ENCODE measurements at regions not wholly inside any gene's neighbourhood (a gene's known extent, or its start where the extent isn't known, plus 50 kb on each side); places are given as distances from the start of the nearest gene placed in this dataset.

DNA sequence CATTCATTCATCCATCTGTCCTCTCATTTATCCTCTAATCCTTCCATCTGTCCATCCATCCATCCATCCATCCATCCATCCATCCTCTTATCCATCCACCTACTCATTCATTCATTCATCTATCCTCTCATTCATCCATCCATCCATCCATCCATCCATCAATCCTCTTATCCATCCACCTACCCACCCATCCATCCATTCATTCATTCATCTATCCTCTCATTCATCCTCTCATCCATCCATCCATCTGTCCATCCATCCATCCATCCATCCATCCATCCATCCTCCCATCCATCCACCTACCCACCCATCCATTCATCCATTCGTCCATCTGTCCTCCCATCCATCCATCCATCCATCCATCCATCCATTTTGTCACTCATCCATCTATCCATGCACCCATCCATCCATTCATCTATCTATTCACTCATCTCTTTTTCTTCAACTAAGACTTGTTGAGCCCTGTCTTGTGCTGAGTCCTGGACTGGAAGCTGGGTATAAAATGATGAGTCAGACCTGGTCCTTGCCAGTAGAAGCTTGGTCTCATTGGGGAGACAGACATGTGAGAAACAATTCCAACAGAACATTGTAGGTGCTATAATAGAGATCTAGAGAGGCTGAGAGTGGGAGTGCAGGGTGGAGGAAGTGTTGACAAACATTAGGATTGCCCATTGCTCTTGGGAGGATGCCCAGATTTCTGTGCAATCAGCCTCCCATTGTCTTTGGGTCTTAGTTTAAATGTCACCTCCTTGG lies 55.0 kb upstream of the IER5L start:
- TF ChIP-seq, protein P1, sequence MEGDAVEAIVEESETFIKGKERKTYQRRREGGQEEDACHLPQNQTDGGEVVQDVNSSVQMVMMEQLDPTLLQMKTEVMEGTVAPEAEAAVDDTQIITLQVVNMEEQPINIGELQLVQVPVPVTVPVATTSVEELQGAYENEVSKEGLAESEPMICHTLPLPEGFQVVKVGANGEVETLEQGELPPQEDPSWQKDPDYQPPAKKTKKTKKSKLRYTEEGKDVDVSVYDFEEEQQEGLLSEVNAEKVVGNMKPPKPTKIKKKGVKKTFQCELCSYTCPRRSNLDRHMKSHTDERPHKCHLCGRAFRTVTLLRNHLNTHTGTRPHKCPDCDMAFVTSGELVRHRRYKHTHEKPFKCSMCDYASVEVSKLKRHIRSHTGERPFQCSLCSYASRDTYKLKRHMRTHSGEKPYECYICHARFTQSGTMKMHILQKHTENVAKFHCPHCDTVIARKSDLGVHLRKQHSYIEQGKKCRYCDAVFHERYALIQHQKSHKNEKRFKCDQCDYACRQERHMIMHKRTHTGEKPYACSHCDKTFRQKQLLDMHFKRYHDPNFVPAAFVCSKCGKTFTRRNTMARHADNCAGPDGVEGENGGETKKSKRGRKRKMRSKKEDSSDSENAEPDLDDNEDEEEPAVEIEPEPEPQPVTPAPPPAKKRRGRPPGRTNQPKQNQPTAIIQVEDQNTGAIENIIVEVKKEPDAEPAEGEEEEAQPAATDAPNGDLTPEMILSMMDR (IDR thresholded peaks at IDR 0.05) = no peak
- no peaks in the 10 kb centered on the region for H3K36me3 Mint-ChIP-seq (ENCODE audit: low read depth)
- no peak overlapping the region for H3K4me3 Mint-ChIP-seq (ENCODE audit: unreplicated experiment)
- H3K27ac Mint-ChIP-seq (ENCODE audit: unreplicated experiment) = no peak overlapping the region
- H3K9me3 Mint-ChIP-seq (ENCODE audit: low read depth) = peaks cover 11% of the 10 kb centered on the region
- DNase-seq (ENCODE audit: low spot score) = no peak
- H3K27me3 Mint-ChIP-seq (ENCODE audit: low read depth) = no peaks in the 10 kb centered on the region
- peaks cover 8% of the 10 kb centered on the region for H3K4me1 Mint-ChIP-seq (ENCODE audit: low read depth)

DNA sequence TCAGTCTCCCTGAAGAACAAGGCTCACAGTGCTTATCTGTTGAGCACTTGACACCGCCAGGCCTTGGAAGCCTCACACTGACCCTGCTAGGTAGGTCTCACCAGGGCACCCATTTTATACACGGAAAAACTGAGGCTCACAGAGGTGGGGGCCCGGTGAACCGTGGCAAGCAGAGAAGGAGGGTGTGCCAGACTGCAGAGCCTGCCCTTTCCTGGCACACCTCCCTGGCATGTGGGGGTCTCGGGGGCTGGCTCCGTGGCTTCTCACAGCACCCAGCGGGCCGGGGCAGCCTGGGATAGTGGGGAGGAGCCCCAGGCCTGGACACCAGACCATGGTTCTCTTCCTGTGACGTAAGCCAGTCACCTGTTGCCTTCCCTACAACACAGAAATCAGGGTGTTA lies 53.7 kb upstream of the IER5L start:
- TF ChIP-seq, protein P1 (IDR thresholded peaks at IDR 0.05) = no peak
- peak; percentile 77 for DNase-seq (ENCODE audit: low spot score)
- Mint-ChIP-seq H3K9me3 (ENCODE audit: low read depth) (peaks cover 11% of the 10 kb centered on the region), H3K27me3 (ENCODE audit: low read depth) (no peaks in the 10 kb centered on the region), H3K4me3 (ENCODE audit: unreplicated experiment) (no peak overlapping the region), H3K4me1 (ENCODE audit: low read depth) (peaks cover under 1% of the 10 kb centered on the region), H3K27ac (ENCODE audit: unreplicated experiment) (no peak overlapping the region), H3K36me3 (ENCODE audit: low read depth) (no peaks in the 10 kb centered on the region)

DNA sequence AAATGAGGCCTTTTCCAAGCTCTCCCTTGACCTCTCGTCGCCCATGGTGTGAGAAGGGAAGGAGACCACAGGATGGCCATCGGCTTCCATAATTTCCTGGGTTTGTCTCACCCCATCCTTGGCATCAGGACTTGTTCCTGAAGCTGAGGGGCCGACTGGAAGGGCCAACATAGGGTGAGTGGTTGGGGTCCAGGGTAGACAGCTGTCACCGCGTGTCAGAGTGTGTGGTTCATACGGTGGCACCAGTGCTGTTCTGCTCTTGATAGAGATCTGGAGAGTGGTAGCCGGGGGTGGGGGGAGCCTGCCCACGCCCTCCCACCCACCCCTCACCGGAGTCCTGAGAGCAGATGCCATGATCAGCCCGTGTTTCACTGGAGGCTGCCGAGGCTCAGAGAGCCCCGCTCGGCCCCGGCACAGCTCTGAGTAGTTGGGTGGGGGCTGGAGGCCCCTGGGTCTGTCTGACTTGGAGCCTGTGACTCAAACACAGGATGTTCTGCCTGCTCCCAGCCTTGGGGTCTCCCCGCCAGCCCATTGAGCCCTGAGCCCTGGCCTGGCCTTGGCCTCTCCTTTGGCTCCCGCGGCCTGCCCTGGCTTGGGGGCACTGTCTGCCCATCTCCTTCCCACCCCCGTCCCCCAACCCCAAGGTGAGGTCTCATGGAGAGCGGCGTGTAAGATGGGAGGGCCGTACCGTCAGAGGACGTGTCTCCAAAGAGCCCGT lies 53.1 kb upstream of the IER5L start:
- peak; percentile 82 for DNase-seq (ENCODE audit: low spot score)
- TF ChIP-seq, protein P1 (IDR thresholded peaks at IDR 0.05) = no peak
- H3K9me3 Mint-ChIP-seq (ENCODE audit: low read depth) = peaks cover 11% of the 10 kb centered on the region
- H3K27me3 Mint-ChIP-seq (ENCODE audit: low read depth) = no peaks in the 10 kb centered on the region
- H3K36me3 Mint-ChIP-seq (ENCODE audit: low read depth) = no peaks in the 10 kb centered on the region
- peaks cover under 1% of the 10 kb centered on the region for H3K4me1 Mint-ChIP-seq (ENCODE audit: low read depth)
- H3K4me3 Mint-ChIP-seq (ENCODE audit: unreplicated experiment) = no peak overlapping the region
- H3K27ac Mint-ChIP-seq (ENCODE audit: unreplicated experiment) = no peak overlapping the region

DNA sequence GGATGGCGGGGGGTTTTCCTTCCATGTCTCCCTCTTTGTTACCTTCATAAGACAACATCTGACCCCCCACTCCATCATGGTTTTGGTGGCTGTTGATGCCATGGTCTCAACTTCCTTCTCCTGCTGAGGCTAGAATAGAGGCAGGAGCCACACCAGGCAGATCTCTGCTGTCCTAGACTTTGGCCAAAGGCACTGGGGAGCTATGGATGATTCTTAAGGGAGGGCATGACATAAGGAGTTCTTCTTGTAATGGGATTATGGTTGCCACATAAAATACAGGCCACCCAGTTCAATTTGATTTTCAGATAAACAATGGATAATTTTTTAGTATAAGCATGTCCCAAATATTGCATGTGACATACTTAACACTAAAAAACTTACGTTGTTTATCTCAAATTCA lies 52.2 kb upstream of the IER5L start:
- TF ChIP-seq, protein P1 (IDR thresholded peaks at IDR 0.05) = no peak
- DNase-seq (ENCODE audit: low spot score) = peak; percentile 29
- Mint-ChIP-seq H3K4me3 (ENCODE audit: unreplicated experiment) (no peak overlapping the region), H3K27me3 (ENCODE audit: low read depth) (no peaks in the 10 kb centered on the region), H3K27ac (ENCODE audit: unreplicated experiment) (no peak overlapping the region), H3K9me3 (ENCODE audit: low read depth) (peaks cover 11% of the 10 kb centered on the region), H3K4me1 (ENCODE audit: low read depth) (peaks cover 10% of the 10 kb centered on the region), H3K36me3 (ENCODE audit: low read depth) (no peaks in the 10 kb centered on the region)

Data from chondrocyte (in vitro differentiated cells).